CD14-positive monocyte (primary cell): ENCODE measurements at regions not wholly inside any gene's neighbourhood (a gene's known extent, or its start where the extent isn't known, plus 50 kb on each side); places are given as distances from the start of the nearest gene placed in this dataset.

ENCODE experiments used
- DNase-seq, 3 donors: peaks; one replicate each; pipeline ENCODE4 v3.0.0-alpha.2; 2011 to 2022
- H2AFZ ChIP-seq: 2 replicates; pipeline ENCODE4 v1.6.0; 2012; ENCODE audit warnings: mild to moderate bottlenecking, low read depth, low read length, inconsistent platforms; ENCODE audit not compliant: insufficient read depth, poor library complexity, severe bottlenecking
- H3K27ac ChIP-seq, 2 donors: 1 replicate in 1 of 2; 2 replicates in 1 of 2; pipeline ENCODE4 v1.5.1; 2012 to 2013; ENCODE audit warnings: low read length in 2 of 2, control low read depth in 1 of 2, inconsistent platforms in 1 of 2, low read depth in 1 of 2, mild to moderate bottlenecking in 1 of 2
- H3K27me3 ChIP-seq, 2 donors: one replicate each; pipeline versions ENCODE4 v1.6.0 to v1.6.1; 2011 to 2013; ENCODE audit warnings: low read length in 2 of 2; ENCODE audit not compliant: control insufficient read depth in 2 of 2, insufficient read depth in 2 of 2
- H3K36me3 ChIP-seq, 2 donors: replicated peaks in 1 of 2; 1 replicate in 1 of 2; 2 replicates in 1 of 2; pipeline versions ENCODE4 v1.5.1 to v1.6.1; 2012 to 2013; ENCODE audit warnings: low read length in 2 of 2, control low read depth in 1 of 2, inconsistent platforms in 1 of 2, mild to moderate bottlenecking in 1 of 2; ENCODE audit not compliant: insufficient read depth in 2 of 2, control insufficient read depth in 1 of 2
- H3K4me1 ChIP-seq, 2 donors: 1 replicate in 1 of 2; 2 replicates in 1 of 2; pipeline versions ENCODE4 v1.5.1 to v1.6.1; 2012 to 2013; ENCODE audit warnings: low read length in 2 of 2, control low read depth in 1 of 2, inconsistent platforms in 1 of 2, mild to moderate bottlenecking in 1 of 2, moderate library complexity in 1 of 2; ENCODE audit not compliant: insufficient read depth in 2 of 2, control insufficient read depth in 1 of 2
- H3K4me2 ChIP-seq: replicated peaks from 2 replicates; pipeline ENCODE3; 2012; ENCODE audit warnings: low read length, moderate library complexity, mild to moderate bottlenecking; ENCODE audit not compliant: poor library complexity, severe bottlenecking; ENCODE audit errors: extremely low read depth
- H3K4me3 ChIP-seq, 3 experiments: fragments of 200-600 bp in 1 of 3; sonication (generic) in 1 of 3; replicated peaks in 1 of 3; 1 replicate in 2 of 3; 2 replicates in 1 of 3; pipeline ENCODE4 v1.5.1; 2011 to 2013; ENCODE audit warnings: low read length in 3 of 3, mild to moderate bottlenecking in 3 of 3, control low read depth in 2 of 3, low read depth in 2 of 3, inconsistent platforms in 1 of 3, moderate library complexity in 1 of 3
- H3K79me2 ChIP-seq: 2 replicates; pipeline ENCODE4 v1.6.0; 2012; ENCODE audit warnings: mild to moderate bottlenecking, control low read depth, inconsistent platforms, low read length, moderate library complexity; ENCODE audit not compliant: insufficient read depth
- H3K9ac ChIP-seq: 2 replicates; pipeline ENCODE4 v1.6.0; 2017; ENCODE audit warnings: low read length, mild to moderate bottlenecking; ENCODE audit not compliant: insufficient read depth, poor library complexity, severe bottlenecking
- H3K9me3 ChIP-seq, 2 donors: replicated peaks in 1 of 2; 1 replicate in 1 of 2; 2 replicates in 1 of 2; pipeline versions ENCODE4 v1.5.1 to v1.6.1; 2012 to 2013; ENCODE audit warnings: low read length in 2 of 2, control low read depth in 1 of 2; ENCODE audit not compliant: control insufficient read depth in 1 of 2, insufficient read depth in 1 of 2
- H4K20me1 ChIP-seq: 2 replicates; pipeline ENCODE4 v1.6.0; 2012; ENCODE audit warnings: mild to moderate bottlenecking, low read length, control low read depth, moderate library complexity; ENCODE audit not compliant: insufficient read depth
- H3K27ac Mint-ChIP-seq, 7 donors: one replicate each; pipeline ENCODE4 v1.8.0; 2020; ENCODE audit warnings: mild to moderate bottlenecking in 7 of 7, mixed read lengths in 7 of 7, moderate library complexity in 6 of 7, inconsistent platforms in 2 of 7
- H3K27me3 Mint-ChIP-seq, 3 donors: one replicate each; pipeline ENCODE4 v1.8.0; 2021 to 2022; ENCODE audit warnings: low read depth in 3 of 3, mild to moderate bottlenecking in 3 of 3, mixed read lengths in 3 of 3, moderate library complexity in 3 of 3, inconsistent platforms in 1 of 3
- H3K36me3 Mint-ChIP-seq, 2 donors: one replicate each; pipeline ENCODE4 v1.8.0; 2020; ENCODE audit warnings: mixed read lengths in 2 of 2, inconsistent platforms in 1 of 2, mild to moderate bottlenecking in 1 of 2
- H3K4me1 Mint-ChIP-seq: one replicate; pipeline ENCODE4 v1.8.0; 2020; ENCODE audit warnings: mild to moderate bottlenecking, mixed read lengths
- H3K4me3 Mint-ChIP-seq, 2 donors: one replicate each; pipeline ENCODE4 v1.8.0; 2020; ENCODE audit warnings: mild to moderate bottlenecking in 2 of 2, mixed read lengths in 2 of 2, moderate library complexity in 1 of 2
- H3K9me3 Mint-ChIP-seq, 7 donors: one replicate each; pipeline ENCODE4 v1.8.0; 2020 to 2022; ENCODE audit warnings: mixed read lengths in 7 of 7, mild to moderate bottlenecking in 6 of 7, moderate library complexity in 6 of 7, inconsistent platforms in 2 of 7
- WGBS: methylation state at CpG from one replicate; pipeline ENCODE4 v1.1.5; 2013; ENCODE audit warnings: missing lambda C conversion rate; ENCODE audit not compliant: insufficient coverage; 5-methylcytosine and 5-hydroxymethylcytosine counted together
- intact Hi-C, 2 donors: fragments of 100-400 bp; cut with micrococcal nuclease; formaldehyde crosslinking; loops; one replicate each; pipeline versions ENCODE4 v1.15.0 to v1.15.1; 2023
- TF ChIP-seq, protein P1 (sequence below): fragments of 200-600 bp; IDR thresholded peaks from one replicate; pipeline ENCODE4 v1.8.0; 2022; ENCODE audit warnings: antibody characterized with exemption, mild to moderate bottlenecking

GRCh38 chr13:111877906-111878305, 189.0 kb upstream of the SOX1 start:
- Histone ChIP-seq H3K36me3 (no peaks in the 10 kb centered on the region), H3K9ac (no peak overlapping the region), H2AFZ (no peak overlapping the region), H3K9me3 (peaks cover 0 to 6% of the 10 kb centered on the region in 2 donors), H3K4me2 (no peak overlapping the region), H3K4me1 (no peaks in the 10 kb centered on the region), H3K27me3 (no peaks in the 10 kb centered on the region), H3K4me3 (no peak overlapping the region), H4K20me1 (no peaks in the 10 kb centered on the region), H3K79me2 (no peaks in the 10 kb centered on the region), H3K27ac (no peak overlapping the region)
- Mint-ChIP-seq H3K27ac (no peak overlapping the region), H3K4me1 (no peaks in the 10 kb centered on the region), H3K4me3 (no peak overlapping the region), H3K9me3 (peaks cover 8 to 25% (median 12%) of the 10 kb centered on the region in 7 donors), H3K36me3 (no peaks in the 10 kb centered on the region), H3K27me3 (peaks cover 0 to 2% (median 0%) of the 10 kb centered on the region in 3 donors)
- TF ChIP-seq, protein P1, sequence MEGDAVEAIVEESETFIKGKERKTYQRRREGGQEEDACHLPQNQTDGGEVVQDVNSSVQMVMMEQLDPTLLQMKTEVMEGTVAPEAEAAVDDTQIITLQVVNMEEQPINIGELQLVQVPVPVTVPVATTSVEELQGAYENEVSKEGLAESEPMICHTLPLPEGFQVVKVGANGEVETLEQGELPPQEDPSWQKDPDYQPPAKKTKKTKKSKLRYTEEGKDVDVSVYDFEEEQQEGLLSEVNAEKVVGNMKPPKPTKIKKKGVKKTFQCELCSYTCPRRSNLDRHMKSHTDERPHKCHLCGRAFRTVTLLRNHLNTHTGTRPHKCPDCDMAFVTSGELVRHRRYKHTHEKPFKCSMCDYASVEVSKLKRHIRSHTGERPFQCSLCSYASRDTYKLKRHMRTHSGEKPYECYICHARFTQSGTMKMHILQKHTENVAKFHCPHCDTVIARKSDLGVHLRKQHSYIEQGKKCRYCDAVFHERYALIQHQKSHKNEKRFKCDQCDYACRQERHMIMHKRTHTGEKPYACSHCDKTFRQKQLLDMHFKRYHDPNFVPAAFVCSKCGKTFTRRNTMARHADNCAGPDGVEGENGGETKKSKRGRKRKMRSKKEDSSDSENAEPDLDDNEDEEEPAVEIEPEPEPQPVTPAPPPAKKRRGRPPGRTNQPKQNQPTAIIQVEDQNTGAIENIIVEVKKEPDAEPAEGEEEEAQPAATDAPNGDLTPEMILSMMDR: no peak
- intact Hi-C loops: no loop called here
- 76% methylated on average over 7 of the region's 12 CpGs for WGBS
- no peak for DNase-seq

GRCh38 chr13:111879719-111880118, 187.2 kb upstream of the SOX1 start:
- no peak overlapping the region for H3K9ac ChIP-seq
- no peak for DNase-seq
- H3K4me2 ChIP-seq: no peak overlapping the region
- TF ChIP-seq, protein P1: no peak
- Mint-ChIP-seq H3K36me3 (no peaks in the 10 kb centered on the region), H3K27me3 (peaks cover 0 to 2% (median 0%) of the 10 kb centered on the region in 3 donors), H3K9me3 (peaks cover 2 to 18% (median 6%) of the 10 kb centered on the region in 7 donors), H3K4me3 (no peak overlapping the region), H3K4me1 (no peaks in the 10 kb centered on the region), H3K27ac (no peak overlapping the region)
- no peaks in the 10 kb centered on the region for H3K79me2 ChIP-seq
- 69% methylated on average over 4 of the region's 5 CpGs for WGBS
- no peaks in the 10 kb centered on the region for H3K4me1 ChIP-seq
- no peak overlapping the region for H3K4me3 ChIP-seq
- H2AFZ ChIP-seq: no peak overlapping the region
- H4K20me1 ChIP-seq: no peaks in the 10 kb centered on the region
- no peak overlapping the region for H3K27ac ChIP-seq
- no peaks in the 10 kb centered on the region for H3K36me3 ChIP-seq
- intact Hi-C loops: no loop called here
- H3K9me3 ChIP-seq: peaks cover 0 to 3% of the 10 kb centered on the region in 2 donors
- no peaks in the 10 kb centered on the region for H3K27me3 ChIP-seq
